ENCODE measurements at regions not wholly inside any gene's neighbourhood (a gene's known extent, or its start where the extent isn't known, plus 50 kb on each side); places are given as distances from the start of the nearest gene placed in this dataset.

DNA sequence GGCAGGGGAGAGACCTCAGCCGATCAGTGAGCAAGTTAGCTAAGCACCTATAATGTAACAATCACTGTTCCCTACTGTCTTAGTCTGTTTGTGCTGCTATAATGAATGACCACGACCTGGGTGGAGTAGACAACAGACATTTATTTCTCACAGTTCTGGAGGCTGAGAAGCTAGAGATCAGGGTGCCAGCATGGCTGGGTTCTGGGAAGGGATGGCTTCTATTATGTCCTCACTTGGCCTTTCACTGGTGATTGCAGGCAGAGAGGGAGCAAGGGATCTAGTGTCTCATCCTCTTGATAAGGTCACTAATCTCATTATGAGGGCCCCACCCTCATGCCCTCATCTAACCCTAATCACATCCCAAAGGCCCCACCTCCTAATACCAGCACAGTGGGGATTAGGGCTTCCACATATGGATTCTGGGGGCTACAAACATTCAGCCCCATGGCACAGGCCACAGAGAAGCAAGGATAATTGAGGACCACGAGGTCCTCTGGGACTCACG, 162.5 kb downstream of the CD83 start (continued):
- TF ChIP-seq, protein P1, sequence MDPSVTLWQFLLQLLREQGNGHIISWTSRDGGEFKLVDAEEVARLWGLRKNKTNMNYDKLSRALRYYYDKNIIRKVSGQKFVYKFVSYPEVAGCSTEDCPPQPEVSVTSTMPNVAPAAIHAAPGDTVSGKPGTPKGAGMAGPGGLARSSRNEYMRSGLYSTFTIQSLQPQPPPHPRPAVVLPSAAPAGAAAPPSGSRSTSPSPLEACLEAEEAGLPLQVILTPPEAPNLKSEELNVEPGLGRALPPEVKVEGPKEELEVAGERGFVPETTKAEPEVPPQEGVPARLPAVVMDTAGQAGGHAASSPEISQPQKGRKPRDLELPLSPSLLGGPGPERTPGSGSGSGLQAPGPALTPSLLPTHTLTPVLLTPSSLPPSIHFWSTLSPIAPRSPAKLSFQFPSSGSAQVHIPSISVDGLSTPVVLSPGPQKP (IDR thresholded peaks at IDR 0.05; ENCODE audit: low read depth, low read length) = no peak
- no peak for TF ChIP-seq SRF (IDR thresholded peaks at IDR 0.05; ENCODE audit: low read depth in 2 of 2, low read length in 2 of 2)
- TF ChIP-seq SPI1 (IDR thresholded peaks at IDR 0.05; ENCODE audit: borderline replicate concordance, insufficient read depth, low read depth, low read length) = no peak
- no peak for TF ChIP-seq SMC3 (IDR thresholded peaks at IDR 0.05; ENCODE audit: borderline replicate concordance, low read length)
- TF ChIP-seq SUPT20H (IDR thresholded peaks at IDR 0.05; ENCODE audit: borderline replicate concordance, control insufficient read depth, low read depth, low read length) = no peak
- TF ChIP-seq RAD51 (IDR thresholded peaks at IDR 0.05) = no peak
- no peak for TF ChIP-seq SP1 (IDR thresholded peaks at IDR 0.05; ENCODE audit: low read depth, low read length)

DNA sequence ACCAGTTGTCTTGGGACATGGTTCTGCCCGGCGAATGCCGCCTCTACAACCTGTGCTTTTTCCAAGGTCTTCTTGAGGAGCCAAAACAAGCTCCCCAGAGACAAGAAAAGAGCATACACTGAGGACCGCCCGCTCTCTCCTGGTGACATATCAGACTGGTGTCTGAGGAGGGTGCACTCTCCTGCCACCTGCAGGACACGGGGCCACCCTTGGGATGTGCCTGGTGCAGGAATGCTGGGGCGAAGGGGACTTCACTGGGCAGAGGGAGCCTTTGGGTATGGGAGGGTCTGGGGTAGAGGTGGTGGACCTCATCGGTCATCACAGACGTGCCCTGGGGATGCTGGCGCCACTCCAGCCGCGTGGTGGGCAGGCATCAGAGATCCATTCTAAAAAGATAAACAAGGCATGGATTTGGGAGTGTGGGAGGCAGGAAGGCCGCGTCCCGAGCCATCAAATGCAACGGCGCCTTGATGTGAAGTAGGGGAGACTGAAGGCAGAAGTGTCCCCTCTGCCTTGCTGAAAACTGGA, 163.3 kb downstream of the CD83 start:
- H3K4me1 ChIP-seq (ENCODE audit: control insufficient read depth, insufficient read depth, low read length) = peaks cover 16% of the 10 kb centered on the region
- DNase-seq (ENCODE audit: low read depth, low spot score) (no peak), FAIRE-seq (no peak), ATAC-seq (no peak)
- no peaks in the 10 kb centered on the region for H3K79me2 ChIP-seq (ENCODE audit: control insufficient read depth, insufficient read depth, low read length)
- H3K36me3 ChIP-seq (ENCODE audit: control insufficient read depth in 2 of 2, insufficient read depth in 2 of 2, low read length in 1 of 2) = no peaks in the 10 kb centered on the region
- ChIA-PET CTCF (no interaction called here), SMC1A (ENCODE audit: uncharacterized antibody, unreplicated experiment) (no interaction called here), RAD21 (ENCODE audit: unreplicated experiment) (no interaction called here), POLR2A (no interaction called here)
- H3K4me3 ChIP-seq = no peak overlapping the region
- no peak overlapping the region for H3K4me2 ChIP-seq (ENCODE audit: control insufficient read depth, insufficient read depth)
- no peak overlapping the region for H3K9ac ChIP-seq (ENCODE audit: control insufficient read depth, insufficient read depth, low read length)
- TF ChIP-seq CREB1 (IDR thresholded peaks at IDR 0.05; ENCODE audit: low read depth) (no peak), CTCF (IDR thresholded peaks at IDR 0.05 in 2 of 3, conservative IDR thresholded peaks at IDR 0.05 in 1 of 3; ENCODE audit: control insufficient read depth in 2 of 3, extremely low read depth in 1 of 3, insufficient read depth in 1 of 3, low read depth in 3 of 3, low read length in 3 of 3) (0 out of 6 replicates have a peak, but pooled peaks of 1 of the 3 experiments have one; percentile 16), JUND (IDR thresholded peaks at IDR 0.05; ENCODE audit: low read depth, low read length) (no peak)
- TF ChIP-seq, protein P2, sequence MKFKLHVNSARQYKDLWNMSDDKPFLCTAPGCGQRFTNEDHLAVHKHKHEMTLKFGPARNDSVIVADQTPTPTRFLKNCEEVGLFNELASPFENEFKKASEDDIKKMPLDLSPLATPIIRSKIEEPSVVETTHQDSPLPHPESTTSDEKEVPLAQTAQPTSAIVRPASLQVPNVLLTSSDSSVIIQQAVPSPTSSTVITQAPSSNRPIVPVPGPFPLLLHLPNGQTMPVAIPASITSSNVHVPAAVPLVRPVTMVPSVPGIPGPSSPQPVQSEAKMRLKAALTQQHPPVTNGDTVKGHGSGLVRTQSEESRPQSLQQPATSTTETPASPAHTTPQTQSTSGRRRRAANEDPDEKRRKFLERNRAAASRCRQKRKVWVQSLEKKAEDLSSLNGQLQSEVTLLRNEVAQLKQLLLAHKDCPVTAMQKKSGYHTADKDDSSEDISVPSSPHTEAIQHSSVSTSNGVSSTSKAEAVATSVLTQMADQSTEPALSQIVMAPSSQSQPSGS (IDR thresholded peaks at IDR 0.05; ENCODE audit: low read length) = no peak
- TF ChIP-seq, protein P3, sequence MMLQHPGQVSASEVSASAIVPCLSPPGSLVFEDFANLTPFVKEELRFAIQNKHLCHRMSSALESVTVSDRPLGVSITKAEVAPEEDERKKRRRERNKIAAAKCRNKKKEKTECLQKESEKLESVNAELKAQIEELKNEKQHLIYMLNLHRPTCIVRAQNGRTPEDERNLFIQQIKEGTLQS (IDR thresholded peaks at IDR 0.05; ENCODE audit: borderline replicate concordance, extremely low read depth, low read depth, low read length) = no peak
- no peaks in the 10 kb centered on the region for H3K27me3 ChIP-seq (replicated peaks in 1 of 2; ENCODE audit: control insufficient read depth in 2 of 2, insufficient read depth in 2 of 2, low read length in 1 of 2)
- no peak overlapping the region for H2AFZ ChIP-seq (ENCODE audit: control insufficient read depth, low read depth, low read length)
- H3K9me3 ChIP-seq (replicated peaks; ENCODE audit: control insufficient read depth, insufficient read depth, low read length) = no peaks in the 10 kb centered on the region; the same call in 2 of the 3 replicates
- intact Hi-C loops (cut with micrococcal nuclease; ENCODE audit: unreplicated experiment) = no loop called here
- no peaks in the 10 kb centered on the region for H4K20me1 ChIP-seq (ENCODE audit: control insufficient read depth, insufficient read depth)
- H3K27ac ChIP-seq (ENCODE audit: control insufficient read depth, insufficient read depth) = no peak overlapping the region
- WGBS (ENCODE audit: insufficient coverage, insufficient replicate concordance, low lambda C conversion rate, missing lambda C conversion rate) = 90% methylated on average over 17 of the region's 17 CpGs
- BruUV-seq (replicated peaks) = no TSS peak
- in situ Hi-C loops (cut with MboI) = no loop called here

Data from GM12878 (cell line).